ACHN (cell line): ENCODE measurements at regions not wholly inside any gene's neighbourhood (a gene's known extent, or its start where the extent isn't known, plus 50 kb on each side); places are given as distances from the start of the nearest gene placed in this dataset.
"Not testable (repeated sequence)": the region's sequence is repeated elsewhere in the genome, so short reads cannot be mapped to it uniquely, and the experiment has no call there.

Experiments
- DNase-seq: peaks from one replicate; pipeline ENCODE4 v3.0.0-alpha.2; 2015
- in situ Hi-C: cut with HindIII; loops from 2 replicates; pipeline ENCODE4 v1.10.0; 2017; ENCODE audit warnings: low sequenced_read_pairs, low pct_ligation_motif_present, low pct_unique_long_range_greater_than_20kb

DNA sequence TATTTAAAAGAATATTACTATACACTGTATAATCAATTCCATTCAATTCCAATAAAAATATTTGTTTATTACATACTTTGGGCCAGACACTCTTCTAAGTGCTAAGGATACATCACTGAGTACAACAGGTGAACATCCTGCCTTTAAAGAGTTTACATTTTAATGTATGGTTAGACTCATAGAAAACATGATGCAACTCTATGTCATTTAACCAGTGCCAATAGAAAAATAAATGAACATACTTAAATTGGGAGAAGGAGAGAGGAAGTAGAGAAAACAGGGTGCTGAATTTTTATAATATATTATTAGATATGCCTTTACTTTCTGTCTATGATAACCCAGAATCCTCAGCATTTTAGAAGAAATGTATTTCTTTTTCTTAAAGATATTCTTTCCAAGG, 119.2 kb downstream of the TSEN15 start:
- in situ Hi-C loops = no loop called here

DNA sequence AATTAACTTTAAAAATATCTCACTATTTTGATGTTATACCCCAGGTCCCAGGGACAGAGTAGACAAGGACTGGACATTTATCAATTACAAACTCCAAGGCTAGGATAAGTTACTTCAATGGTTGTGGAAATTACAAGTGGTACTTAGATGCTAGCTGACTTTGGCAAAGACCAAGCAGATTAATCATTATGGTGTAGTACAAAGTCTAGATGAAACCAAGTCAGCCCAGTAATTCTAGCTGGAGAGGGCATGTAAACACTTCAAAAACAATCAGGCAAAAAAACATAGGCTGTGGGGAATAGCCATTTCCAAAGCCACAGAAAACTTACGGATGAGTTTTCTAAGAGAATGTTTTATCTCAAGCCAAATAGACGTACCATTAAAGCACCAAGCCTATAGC, 124.5 kb downstream of the TSEN15 start:
- no peak for DNase-seq
- in situ Hi-C loops = no loop called here

More for the DNA sequence above, 119.2 kb downstream of the TSEN15 start:
- DNase-seq = no peak

- no peak for DNase-seq
- in situ Hi-C loops = no loop called here
Measured at GRCh38 chr1:184181044-184181443, 129.5 kb downstream of the TSEN15 start.

DNA sequence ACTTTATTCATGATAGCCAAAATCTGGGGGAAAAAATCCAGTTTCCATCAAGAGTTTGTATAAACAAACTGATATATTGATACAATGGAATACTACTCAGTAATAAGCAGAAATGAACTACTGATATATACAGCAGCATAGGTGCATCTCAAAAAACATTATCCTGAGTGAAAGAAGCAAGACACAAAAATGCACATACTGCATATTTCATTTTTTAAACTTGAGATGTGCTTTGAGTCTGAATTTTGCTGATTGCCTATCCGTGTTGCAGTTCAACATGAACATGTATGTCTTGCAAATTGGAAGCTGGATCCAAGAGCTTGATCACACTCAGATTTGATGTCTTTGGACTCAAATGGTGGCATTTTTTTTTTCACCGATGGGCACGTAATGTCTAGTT, 132.4 kb downstream of the TSEN15 start:
- in situ Hi-C loops = no loop called here
- DNase-seq = no peak

GRCh38 chr1:184184614-184185013, 133.1 kb downstream of the TSEN15 start:
- in situ Hi-C loops, DNase-seq: not testable (repeated sequence)

DNA sequence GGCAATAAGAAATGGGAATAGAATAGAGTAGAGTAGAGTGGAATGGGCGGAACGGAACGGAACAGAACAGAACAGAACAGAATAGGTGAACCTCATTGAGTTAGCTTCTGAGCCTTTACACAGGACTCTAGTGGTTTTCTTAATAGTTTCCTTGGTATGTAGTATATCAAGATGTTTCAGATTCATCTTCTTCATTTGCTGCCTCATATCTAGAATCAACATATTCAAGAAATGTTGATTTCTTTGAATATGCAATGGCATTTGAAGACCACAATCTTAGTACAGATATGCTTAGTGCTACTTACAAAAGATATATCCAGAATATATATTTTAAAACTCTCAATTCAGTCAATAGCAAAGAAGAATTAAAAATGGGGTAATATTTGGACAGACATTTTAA, 133.8 kb downstream of the TSEN15 start:
- no peak for DNase-seq
- in situ Hi-C loops = no loop called here

DNA sequence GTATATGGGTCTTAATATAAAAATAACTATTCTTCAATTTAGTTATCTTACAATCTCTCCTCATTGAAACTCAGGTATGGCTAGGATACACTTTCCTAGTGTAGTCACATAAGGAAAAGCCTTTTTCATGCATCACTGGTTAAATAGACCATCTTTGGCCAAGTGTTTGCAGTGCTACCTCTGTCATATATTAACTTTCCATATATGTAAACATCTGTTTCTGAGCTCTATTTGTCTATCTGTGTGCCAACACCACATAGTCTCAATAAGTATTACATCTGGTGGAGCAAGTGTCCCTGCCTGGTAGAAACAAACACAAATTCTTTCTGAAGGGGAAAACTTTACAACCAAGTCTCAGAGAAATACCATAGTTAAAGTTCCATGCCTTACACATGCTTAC, 134.6 kb downstream of the TSEN15 start:
- DNase-seq = no peak
- in situ Hi-C loops = no loop called here

DNA sequence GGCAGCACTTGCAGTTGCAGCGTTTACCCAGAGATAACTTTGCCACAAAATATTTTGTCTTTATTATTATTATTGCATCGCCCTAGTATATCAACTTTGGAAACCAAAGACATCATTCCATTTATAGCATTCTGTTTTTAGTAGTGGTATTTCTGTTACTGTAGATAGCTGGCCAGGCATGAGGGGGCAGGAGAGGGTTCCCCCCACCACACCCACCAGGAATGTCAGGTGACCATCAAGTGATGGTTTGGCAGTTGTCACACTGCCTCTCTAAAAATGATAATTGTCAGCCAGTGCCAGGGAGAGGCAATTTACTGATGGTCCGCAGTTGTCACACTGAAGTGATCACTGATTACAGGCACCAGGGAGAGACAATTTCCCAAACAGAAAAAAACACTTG, 135.6 kb downstream of the TSEN15 start:
- no peak for DNase-seq
- in situ Hi-C loops = no loop called here

DNA sequence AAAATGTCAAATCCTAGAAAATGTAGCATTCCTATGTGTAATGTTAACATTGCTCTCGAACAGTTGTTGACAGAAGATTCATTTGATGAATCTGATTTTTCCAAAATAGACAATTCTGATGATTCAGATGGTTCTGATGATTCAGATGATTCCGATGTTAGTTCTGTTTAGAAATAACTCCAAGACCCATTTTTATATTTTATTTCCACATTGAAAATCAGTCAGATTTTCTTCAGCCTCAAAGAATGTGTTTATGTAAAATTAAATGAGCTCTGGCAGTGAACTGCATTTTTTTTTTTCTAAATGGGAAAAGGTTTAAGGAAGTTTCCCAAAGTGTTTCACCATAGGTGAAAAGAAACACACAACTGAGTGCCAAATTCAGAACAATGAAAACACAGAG, 136.5 kb downstream of the TSEN15 start:
- in situ Hi-C loops = no loop called here
- DNase-seq = no peak

DNA sequence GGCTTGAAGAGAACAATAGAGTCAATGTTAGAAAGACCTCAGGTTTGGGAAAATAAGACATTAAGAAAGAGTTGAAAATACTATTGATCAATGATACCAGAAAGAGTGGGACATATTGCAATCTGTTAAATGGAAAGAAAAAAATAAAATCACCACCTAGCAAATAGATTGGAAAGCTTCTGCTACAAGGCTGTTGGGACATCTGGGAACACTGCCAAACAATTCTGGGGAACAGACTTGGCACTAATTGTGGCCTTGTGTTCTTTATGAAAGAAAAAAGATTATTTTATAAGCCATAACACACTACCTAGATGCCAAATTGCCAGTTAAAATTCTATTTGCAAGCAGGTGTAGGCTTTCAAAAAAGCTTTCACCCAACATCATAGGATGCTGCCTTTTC, 137.8 kb downstream of the TSEN15 start:
- no peak for DNase-seq
- in situ Hi-C loops = no loop called here

DNA sequence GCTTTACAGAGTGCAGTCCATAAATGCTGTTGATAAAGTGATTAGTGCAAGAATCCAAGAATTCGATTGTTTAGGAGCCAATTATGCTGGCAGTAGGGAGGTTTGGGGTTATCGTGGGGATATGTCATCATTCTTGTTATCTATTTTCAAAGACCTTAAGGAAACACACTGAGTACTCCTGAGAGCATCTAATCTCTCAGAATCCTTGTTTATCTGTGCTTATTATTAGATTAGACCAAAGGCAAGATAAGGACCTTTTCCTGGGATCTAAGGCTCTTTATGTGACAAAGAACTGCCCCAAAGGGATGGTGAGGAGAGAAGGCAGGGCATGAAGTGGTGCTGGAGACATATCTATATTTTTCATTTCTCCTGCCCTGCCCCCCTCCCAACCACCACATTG, 139.1 kb downstream of the TSEN15 start:
- in situ Hi-C loops = no loop called here
- no peak for DNase-seq

DNA sequence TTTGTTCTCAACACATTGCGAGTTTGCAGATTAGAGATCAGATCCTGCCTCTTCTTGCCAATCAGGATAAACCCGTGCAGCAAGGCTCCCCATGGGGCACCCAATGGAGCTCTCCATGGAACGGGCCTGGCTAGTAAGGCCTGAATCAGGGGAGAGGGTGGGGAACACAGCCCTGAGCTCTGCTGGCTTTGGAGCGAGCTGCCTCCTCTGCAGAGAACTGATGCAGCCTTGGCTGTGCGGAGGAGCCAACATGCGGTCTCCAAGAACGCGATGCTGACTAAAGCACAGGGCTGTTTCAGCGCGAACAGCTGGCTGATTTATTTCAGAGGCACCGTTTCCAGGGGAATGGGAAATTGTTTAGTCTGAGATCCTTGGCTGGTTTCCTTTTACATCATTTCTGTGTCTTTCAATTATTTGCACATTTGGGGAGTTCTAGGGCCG, 139.7 kb downstream of the TSEN15 start:
- in situ Hi-C loops = no loop called here
- DNase-seq = no peak

DNA sequence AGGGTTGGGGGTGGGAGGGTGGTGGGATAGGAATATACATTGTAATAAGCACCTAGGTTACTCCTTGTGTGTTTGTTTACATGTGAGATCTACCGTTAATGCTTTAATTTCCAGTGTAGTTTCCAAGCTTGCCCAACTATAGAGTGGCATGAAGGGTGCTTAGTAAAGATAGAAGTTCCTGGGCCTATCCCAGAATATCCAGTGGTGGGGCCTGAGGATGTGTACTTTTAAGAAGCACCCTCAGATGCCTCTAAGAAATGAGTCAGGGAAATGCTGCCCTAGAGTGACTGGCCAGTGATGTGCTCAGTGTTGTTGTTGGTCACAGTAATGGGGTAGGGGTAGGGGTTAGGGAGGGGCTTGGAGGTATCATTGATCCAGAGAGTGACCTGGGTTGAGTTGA, 141.3 kb downstream of the TSEN15 start:
- no peak for DNase-seq
- in situ Hi-C loops = no loop called here

DNA sequence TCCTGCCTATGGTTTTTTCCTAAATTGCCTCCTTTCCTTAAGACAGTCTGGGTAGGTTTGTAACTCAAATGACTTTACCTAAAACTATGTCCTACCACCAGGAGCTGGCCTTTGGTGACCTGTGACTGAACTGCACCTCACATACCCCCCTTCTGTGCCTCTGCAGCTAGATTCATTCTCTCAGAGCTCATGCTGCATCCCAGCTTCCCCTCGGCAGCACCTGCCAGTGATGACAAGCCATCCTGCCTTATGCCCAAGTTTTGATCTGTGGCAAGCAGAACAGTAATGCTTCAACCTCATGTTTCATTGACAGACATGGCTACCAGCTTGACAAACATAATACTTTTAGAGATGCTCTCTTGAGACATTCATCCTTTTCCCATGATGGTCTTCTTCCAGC, 141.9 kb downstream of the TSEN15 start:
- DNase-seq = no peak
- in situ Hi-C loops = no loop called here

- in situ Hi-C loops = no loop called here
- no peak for DNase-seq
Measured at GRCh38 chr1:184194236-184194635, 142.7 kb downstream of the TSEN15 start.

- in situ Hi-C loops, DNase-seq: not testable (repeated sequence)
Measured at GRCh38 chr1:184195722-184196121, 144.2 kb downstream of the TSEN15 start.

- DNase-seq = no peak
- in situ Hi-C loops = no loop called here
Measured at GRCh38 chr1:184197831-184198230, 146.3 kb downstream of the TSEN15 start.

GRCh38 chr1:184199036-184199435, 147.5 kb downstream of the TSEN15 start:
- in situ Hi-C loops = no loop called here
- DNase-seq = no peak

GRCh38 chr1:184199438-184200085, 148.0 kb downstream of the TSEN15 start:
- no peak for DNase-seq
- in situ Hi-C loops = no loop called here

DNA sequence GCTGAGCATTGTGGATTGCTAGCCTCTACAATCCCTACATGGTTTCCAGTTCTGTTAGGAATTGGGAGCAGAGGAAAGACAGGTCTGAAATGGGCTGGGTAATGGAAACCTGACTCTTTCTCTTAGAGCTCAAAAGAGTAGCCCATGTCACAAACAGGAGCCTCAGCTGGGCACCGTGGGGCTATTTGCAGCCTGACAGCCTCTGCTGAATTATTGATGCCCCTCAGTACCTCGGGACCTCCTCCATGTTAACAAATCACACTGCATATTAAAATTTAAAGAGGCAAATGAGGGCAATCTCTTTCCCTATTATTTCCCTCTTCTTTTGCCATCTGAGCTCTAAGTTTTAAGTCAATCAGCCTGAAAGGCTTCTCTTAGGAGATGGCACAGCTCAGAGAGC, 157.1 kb downstream of the TSEN15 start:
- no peak for DNase-seq
- in situ Hi-C loops = no loop called here

DNA sequence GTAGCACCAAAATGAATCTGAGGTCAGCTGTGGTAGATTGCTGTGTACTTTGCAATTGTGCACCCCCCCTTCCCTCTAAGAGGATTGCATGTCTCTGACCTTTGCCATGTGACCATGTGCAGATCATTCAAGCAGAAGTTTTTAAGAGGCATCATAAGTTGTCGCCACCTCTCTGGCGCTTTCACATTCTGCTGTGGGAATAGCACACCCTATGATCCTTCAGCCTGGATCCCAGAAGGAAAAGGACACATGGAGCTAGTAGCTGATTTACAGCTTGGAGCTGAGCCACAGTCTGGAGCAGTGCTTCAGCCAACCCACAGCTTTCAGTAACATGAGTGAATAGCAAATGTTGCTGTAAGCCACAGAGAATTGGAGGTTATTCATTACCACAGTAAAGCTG, 158.5 kb downstream of the TSEN15 start:
- peak; percentile 80 for DNase-seq
- in situ Hi-C loops = no loop called here
